CD14-positive monocyte (primary cell): ENCODE measurements at regions not wholly inside any gene's neighbourhood (a gene's known extent, or its start where the extent isn't known, plus 50 kb on each side); places are given as distances from the start of the nearest gene placed in this dataset.

Source experiments
- DNase-seq, 3 donors: peaks; one replicate each; pipeline ENCODE4 v3.0.0-alpha.2; 2011 to 2022
- H2AFZ ChIP-seq: 2 replicates; pipeline ENCODE4 v1.6.0; 2012; ENCODE audit warnings: mild to moderate bottlenecking, low read depth, low read length, inconsistent platforms; ENCODE audit not compliant: insufficient read depth, poor library complexity, severe bottlenecking
- H3K27ac ChIP-seq, 2 donors: 1 replicate in 1 of 2; 2 replicates in 1 of 2; pipeline ENCODE4 v1.5.1; 2012 to 2013; ENCODE audit warnings: low read length in 2 of 2, control low read depth in 1 of 2, inconsistent platforms in 1 of 2, low read depth in 1 of 2, mild to moderate bottlenecking in 1 of 2
- H3K27me3 ChIP-seq, 2 donors: one replicate each; pipeline versions ENCODE4 v1.6.0 to v1.6.1; 2011 to 2013; ENCODE audit warnings: low read length in 2 of 2; ENCODE audit not compliant: control insufficient read depth in 2 of 2, insufficient read depth in 2 of 2
- H3K36me3 ChIP-seq, 2 donors: replicated peaks in 1 of 2; 1 replicate in 1 of 2; 2 replicates in 1 of 2; pipeline versions ENCODE4 v1.5.1 to v1.6.1; 2012 to 2013; ENCODE audit warnings: low read length in 2 of 2, control low read depth in 1 of 2, inconsistent platforms in 1 of 2, mild to moderate bottlenecking in 1 of 2; ENCODE audit not compliant: insufficient read depth in 2 of 2, control insufficient read depth in 1 of 2
- H3K4me1 ChIP-seq, 2 donors: 1 replicate in 1 of 2; 2 replicates in 1 of 2; pipeline versions ENCODE4 v1.5.1 to v1.6.1; 2012 to 2013; ENCODE audit warnings: low read length in 2 of 2, control low read depth in 1 of 2, inconsistent platforms in 1 of 2, mild to moderate bottlenecking in 1 of 2, moderate library complexity in 1 of 2; ENCODE audit not compliant: insufficient read depth in 2 of 2, control insufficient read depth in 1 of 2
- H3K4me2 ChIP-seq: replicated peaks from 2 replicates; pipeline ENCODE3; 2012; ENCODE audit warnings: low read length, moderate library complexity, mild to moderate bottlenecking; ENCODE audit not compliant: poor library complexity, severe bottlenecking; ENCODE audit errors: extremely low read depth
- H3K4me3 ChIP-seq, 3 experiments: fragments of 200-600 bp in 1 of 3; sonication (generic) in 1 of 3; replicated peaks in 1 of 3; 1 replicate in 2 of 3; 2 replicates in 1 of 3; pipeline ENCODE4 v1.5.1; 2011 to 2013; ENCODE audit warnings: low read length in 3 of 3, mild to moderate bottlenecking in 3 of 3, control low read depth in 2 of 3, low read depth in 2 of 3, inconsistent platforms in 1 of 3, moderate library complexity in 1 of 3
- H3K79me2 ChIP-seq: 2 replicates; pipeline ENCODE4 v1.6.0; 2012; ENCODE audit warnings: mild to moderate bottlenecking, control low read depth, inconsistent platforms, low read length, moderate library complexity; ENCODE audit not compliant: insufficient read depth
- H3K9ac ChIP-seq: 2 replicates; pipeline ENCODE4 v1.6.0; 2017; ENCODE audit warnings: low read length, mild to moderate bottlenecking; ENCODE audit not compliant: insufficient read depth, poor library complexity, severe bottlenecking
- H3K9me3 ChIP-seq, 2 donors: replicated peaks in 1 of 2; 1 replicate in 1 of 2; 2 replicates in 1 of 2; pipeline versions ENCODE4 v1.5.1 to v1.6.1; 2012 to 2013; ENCODE audit warnings: low read length in 2 of 2, control low read depth in 1 of 2; ENCODE audit not compliant: control insufficient read depth in 1 of 2, insufficient read depth in 1 of 2
- H4K20me1 ChIP-seq: 2 replicates; pipeline ENCODE4 v1.6.0; 2012; ENCODE audit warnings: mild to moderate bottlenecking, low read length, control low read depth, moderate library complexity; ENCODE audit not compliant: insufficient read depth
- H3K27ac Mint-ChIP-seq, 7 donors: one replicate each; pipeline ENCODE4 v1.8.0; 2020; ENCODE audit warnings: mild to moderate bottlenecking in 7 of 7, mixed read lengths in 7 of 7, moderate library complexity in 6 of 7, inconsistent platforms in 2 of 7
- H3K27me3 Mint-ChIP-seq, 3 donors: one replicate each; pipeline ENCODE4 v1.8.0; 2021 to 2022; ENCODE audit warnings: low read depth in 3 of 3, mild to moderate bottlenecking in 3 of 3, mixed read lengths in 3 of 3, moderate library complexity in 3 of 3, inconsistent platforms in 1 of 3
- H3K36me3 Mint-ChIP-seq, 2 donors: one replicate each; pipeline ENCODE4 v1.8.0; 2020; ENCODE audit warnings: mixed read lengths in 2 of 2, inconsistent platforms in 1 of 2, mild to moderate bottlenecking in 1 of 2
- H3K4me1 Mint-ChIP-seq: one replicate; pipeline ENCODE4 v1.8.0; 2020; ENCODE audit warnings: mild to moderate bottlenecking, mixed read lengths
- H3K4me3 Mint-ChIP-seq, 2 donors: one replicate each; pipeline ENCODE4 v1.8.0; 2020; ENCODE audit warnings: mild to moderate bottlenecking in 2 of 2, mixed read lengths in 2 of 2, moderate library complexity in 1 of 2
- H3K9me3 Mint-ChIP-seq, 7 donors: one replicate each; pipeline ENCODE4 v1.8.0; 2020 to 2022; ENCODE audit warnings: mixed read lengths in 7 of 7, mild to moderate bottlenecking in 6 of 7, moderate library complexity in 6 of 7, inconsistent platforms in 2 of 7
- CTCF ChIP-seq: fragments of 200-600 bp; IDR thresholded peaks from one replicate; pipeline ENCODE4 v1.8.0; 2022; ENCODE audit warnings: antibody characterized with exemption, mild to moderate bottlenecking
- WGBS: methylation state at CpG from one replicate; pipeline ENCODE4 v1.1.5; 2013; ENCODE audit warnings: missing lambda C conversion rate; ENCODE audit not compliant: insufficient coverage; 5-methylcytosine and 5-hydroxymethylcytosine counted together
- intact Hi-C, 2 donors: fragments of 100-400 bp; cut with micrococcal nuclease; formaldehyde crosslinking; loops; one replicate each; pipeline versions ENCODE4 v1.15.0 to v1.15.1; 2023

GRCh38 chr5:67355120-67355713, 158.6 kb upstream of the CD180 start:
- Histone ChIP-seq H3K4me3 (no peak overlapping the region), H3K27ac (no peak overlapping the region), H3K9ac (no peak overlapping the region), H2AFZ (no peak overlapping the region), H3K36me3 (no peaks in the 10 kb centered on the region), H3K4me1 (peaks cover 13 to 23% of the 10 kb centered on the region in 2 donors), H4K20me1 (no peaks in the 10 kb centered on the region), H3K27me3 (no peaks in the 10 kb centered on the region), H3K79me2 (no peaks in the 10 kb centered on the region), H3K4me2 (no peak overlapping the region), H3K9me3 (no peaks in the 10 kb centered on the region)
- Mint-ChIP-seq H3K4me1 (peaks cover 20% of the 10 kb centered on the region), H3K36me3 (no peaks in the 10 kb centered on the region), H3K27me3 (no peaks in the 10 kb centered on the region), H3K27ac (no peak overlapping the region), H3K9me3 (peaks cover 0 to 3% (median 0%) of the 10 kb centered on the region in 7 donors), H3K4me3 (no peak overlapping the region)
- TF ChIP-seq CTCF = no peak
- intact Hi-C loops = no loop called here
- no CpG with 5 or more reads among the region's 6 CpGs for WGBS
- DNase-seq = no peak

DNA sequence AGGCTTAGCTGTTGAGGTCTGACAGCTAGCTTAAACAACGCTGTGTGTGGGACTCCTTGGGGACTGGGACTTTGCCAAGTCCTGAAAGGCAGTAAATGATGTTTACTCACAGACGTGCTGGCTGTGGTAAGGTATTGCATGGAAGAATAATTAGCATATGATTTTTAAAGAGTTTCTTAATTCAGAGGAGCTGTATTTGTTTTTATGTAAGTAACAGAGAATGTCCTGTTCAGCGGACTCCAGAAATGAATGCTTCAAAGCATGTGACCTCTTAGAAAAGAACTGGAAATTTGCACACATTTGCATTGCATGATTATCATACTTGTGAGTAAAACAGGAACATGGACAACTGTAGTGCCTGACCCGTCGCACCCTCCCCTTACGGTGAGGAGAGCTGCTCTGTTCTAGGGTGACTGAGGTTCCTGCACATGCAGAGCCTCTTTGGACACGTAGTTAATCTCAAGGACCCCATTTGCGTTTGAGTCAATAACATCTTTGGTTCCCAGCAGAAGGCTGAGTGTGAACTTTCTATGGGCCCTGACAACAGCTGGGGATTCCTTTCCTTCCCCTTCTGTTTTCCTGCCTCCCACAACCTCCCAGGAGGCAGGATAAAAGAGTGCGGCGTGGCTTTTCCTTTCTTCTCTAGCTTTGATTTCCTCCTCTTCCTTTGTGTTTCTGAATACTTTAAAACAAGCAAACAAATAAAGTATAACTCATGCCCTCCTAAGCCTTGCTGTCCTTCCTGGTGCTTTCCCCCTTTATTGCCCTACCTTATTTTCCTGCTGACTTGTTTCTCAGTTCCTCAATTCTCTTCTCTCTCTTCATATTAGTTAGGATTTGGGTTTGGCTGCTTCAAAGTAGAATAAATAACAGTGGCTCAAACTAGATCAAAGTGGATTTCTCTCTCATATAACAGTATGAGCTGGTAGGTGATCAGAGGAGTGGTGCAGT, 157.2 kb upstream of the CD180 start:
- Histone ChIP-seq H2AFZ (no peak overlapping the region), H3K79me2 (no peaks in the 10 kb centered on the region), H3K4me1 (peaks cover 16 to 23% of the 10 kb centered on the region in 2 donors), H3K4me2 (peak overlapping the region; percentile 7), H3K27ac (no peak overlapping the region), H3K27me3 (no peaks in the 10 kb centered on the region), H3K9me3 (no peaks in the 10 kb centered on the region), H3K4me3 (peak overlapping the region in 1 of 3 experiments; percentile 5), H3K36me3 (no peaks in the 10 kb centered on the region), H4K20me1 (no peaks in the 10 kb centered on the region), H3K9ac (no peak overlapping the region)
- peak overlapping the region in 3 of 7 donors; percentile 7 to 68 (median 47) for H3K27ac Mint-ChIP-seq
- intact Hi-C loops = no loop called here
- WGBS = 38% methylated on average over 8 of the region's 10 CpGs
- peak overlapping the region in 1 of 2 donors; percentile 76 for H3K4me3 Mint-ChIP-seq
- DNase-seq = peak; percentile 7 to 20 (median 20)
- peaks cover 19% of the 10 kb centered on the region for H3K4me1 Mint-ChIP-seq
- no peaks in the 10 kb centered on the region for H3K36me3 Mint-ChIP-seq
- H3K27me3 Mint-ChIP-seq = no peaks in the 10 kb centered on the region
- H3K9me3 Mint-ChIP-seq = peaks cover 0 to 3% (median 0%) of the 10 kb centered on the region in 7 donors
- no peak for TF ChIP-seq CTCF
